Hepatic stellate cell (primary cell): ENCODE measurements at regions not wholly inside any gene's neighbourhood (a gene's known extent, or its start where the extent isn't known, plus 50 kb on each side); places are given as distances from the start of the nearest gene placed in this dataset.
"Not testable (repeated sequence)": the region's sequence is repeated elsewhere in the genome, so short reads cannot be mapped to it uniquely, and the experiment has no call there.

Experiments
- DNase-seq: peaks from one replicate; pipeline ENCODE4 v3.0.0; 2011; ENCODE audit warnings: low spot score

DNA sequence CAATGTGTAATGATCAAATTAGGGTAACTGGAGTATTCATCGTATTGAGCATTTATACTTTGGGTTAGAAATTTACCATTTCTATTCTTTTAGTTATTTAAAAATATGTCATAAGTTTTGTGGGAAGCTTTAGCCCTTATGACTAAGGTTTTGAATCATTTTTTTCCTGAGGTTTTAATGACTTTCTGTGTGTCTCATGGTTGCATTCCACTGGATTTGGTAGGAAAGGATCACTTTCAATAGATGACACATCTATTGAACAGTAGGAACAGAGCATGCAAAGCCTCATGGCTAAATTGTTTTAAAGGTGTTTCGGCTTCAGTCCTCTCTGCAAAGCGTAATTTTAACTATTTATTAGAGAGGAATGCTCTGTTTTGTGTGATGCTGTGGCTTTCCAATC lies 512.4 kb upstream of the CHD1 start:
- no peak for DNase-seq

DNA sequence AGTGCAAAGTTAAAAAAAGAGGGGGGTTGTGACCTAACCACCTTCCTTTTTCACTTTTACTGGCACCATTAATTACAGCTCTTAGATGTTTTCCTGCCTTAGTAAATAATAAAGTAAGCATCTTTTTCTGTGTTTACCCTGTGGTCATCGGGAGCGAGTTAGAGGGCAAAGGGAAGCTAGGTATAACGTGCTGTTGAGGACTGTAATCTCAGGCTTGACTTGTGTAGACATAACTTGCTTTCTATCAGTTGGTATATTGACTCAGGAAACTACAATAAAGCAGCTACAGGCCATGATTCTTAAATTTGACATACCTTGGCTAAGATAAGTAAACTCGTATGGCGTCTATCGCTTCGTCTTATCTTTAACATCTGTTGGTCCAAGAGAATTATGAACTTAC lies 509.8 kb upstream of the CHD1 start:
- no peak for DNase-seq

DNA sequence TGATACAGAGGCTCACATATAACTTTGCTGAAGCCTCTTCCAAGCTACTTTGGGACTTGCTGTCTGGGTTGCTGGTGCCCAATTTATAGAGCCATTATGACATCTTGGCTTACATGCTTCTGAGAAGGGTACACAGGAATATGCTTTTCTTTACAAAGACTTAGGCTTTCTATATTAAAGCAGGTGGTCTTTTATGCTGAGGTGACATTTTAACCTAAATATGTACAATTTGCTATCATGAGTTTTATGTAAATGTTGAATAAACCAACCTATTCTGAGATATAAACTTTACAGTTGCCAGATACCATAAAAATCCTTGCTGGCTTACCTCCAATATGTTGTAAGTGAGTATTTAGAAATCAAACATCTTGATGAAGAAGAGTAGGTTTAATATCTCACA lies 509.2 kb upstream of the CHD1 start:
- no peak for DNase-seq

DNA sequence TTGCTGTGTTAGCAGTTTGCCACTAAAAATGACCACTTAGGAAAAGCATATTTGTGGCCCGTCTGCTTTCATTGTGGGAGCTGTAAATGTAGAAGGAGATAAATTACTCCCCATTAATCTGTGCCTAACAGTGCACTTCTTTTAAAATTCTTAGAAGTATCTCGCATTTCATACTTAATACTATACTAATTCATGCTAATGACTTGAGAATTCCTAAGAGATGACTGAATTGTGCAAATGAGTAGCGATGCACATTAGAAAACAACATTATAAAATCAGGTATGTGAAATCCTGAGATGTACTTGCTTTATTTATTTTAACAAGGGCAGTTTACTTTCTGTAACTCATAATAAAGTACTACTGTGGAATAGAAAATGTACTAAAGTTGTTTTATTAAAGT lies 494.6 kb upstream of the CHD1 start:
- DNase-seq = not testable (repeated sequence)

DNA sequence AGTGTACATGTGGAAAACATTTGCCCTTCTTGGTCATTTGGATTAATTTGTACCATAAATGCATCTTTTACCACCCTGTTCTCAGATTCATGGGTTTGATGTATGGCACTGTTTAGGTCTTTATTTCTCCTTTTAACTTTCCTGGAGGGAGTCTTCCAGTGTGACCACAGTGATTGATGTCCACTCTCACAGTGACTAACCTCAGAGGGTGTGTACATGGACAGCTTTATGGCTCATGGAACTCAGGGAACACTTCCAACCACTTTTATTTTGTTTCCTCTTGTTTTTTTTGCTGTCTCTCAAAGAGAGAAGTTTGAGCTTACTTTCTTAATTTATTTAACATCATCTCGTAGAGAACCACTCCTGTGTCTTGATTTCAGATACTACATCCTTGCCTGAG lies 489.8 kb upstream of the CHD1 start:
- DNase-seq = not testable (repeated sequence)

DNA sequence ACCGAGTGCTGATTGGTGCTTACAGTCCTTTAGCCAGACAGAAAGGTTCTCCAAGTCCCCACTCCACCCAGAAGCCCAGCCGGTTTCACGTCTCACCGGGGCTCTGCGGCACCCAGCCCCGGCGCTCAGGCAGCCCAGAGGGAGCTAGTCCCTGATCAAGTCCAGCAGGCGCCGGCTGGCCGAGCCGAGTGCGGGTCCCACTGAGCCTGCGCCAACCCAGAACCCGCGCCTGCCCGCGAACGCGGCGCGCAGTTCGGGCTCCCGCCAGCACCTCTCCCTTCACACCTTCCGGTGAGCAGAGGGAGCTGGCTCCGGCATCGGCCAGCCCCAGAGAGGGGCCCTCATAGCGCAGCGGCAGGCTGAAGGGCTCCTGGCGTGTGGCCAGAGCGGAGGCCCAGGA lies 481.6 kb upstream of the CHD1 start:
- DNase-seq = not testable (repeated sequence)

DNA sequence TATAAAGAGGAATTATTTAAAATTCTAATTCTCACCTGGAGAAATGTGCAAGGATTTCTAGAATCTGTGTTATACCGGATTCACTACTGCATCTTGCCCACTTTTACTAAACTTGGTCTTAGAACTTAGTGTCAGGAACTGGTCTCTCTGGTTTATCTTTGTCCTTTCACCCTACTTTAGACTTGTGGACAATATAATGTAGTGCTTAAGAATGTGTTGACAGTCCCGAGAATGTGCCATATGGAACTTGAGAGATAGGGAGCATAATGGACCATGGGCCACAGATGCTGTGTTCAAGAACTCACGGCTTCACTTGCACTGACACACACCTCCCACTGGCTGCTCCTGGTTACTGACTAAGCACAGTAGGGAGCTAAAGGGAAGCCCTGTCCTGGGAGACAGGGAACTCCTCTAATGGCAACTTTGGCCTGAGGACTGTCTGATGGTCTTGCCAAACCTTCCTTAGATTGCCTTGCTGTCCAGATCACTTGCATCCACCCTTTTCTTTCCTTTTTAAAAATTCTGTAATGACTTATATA lies 476.0 kb upstream of the CHD1 start:
- not testable (repeated sequence) for DNase-seq

DNA sequence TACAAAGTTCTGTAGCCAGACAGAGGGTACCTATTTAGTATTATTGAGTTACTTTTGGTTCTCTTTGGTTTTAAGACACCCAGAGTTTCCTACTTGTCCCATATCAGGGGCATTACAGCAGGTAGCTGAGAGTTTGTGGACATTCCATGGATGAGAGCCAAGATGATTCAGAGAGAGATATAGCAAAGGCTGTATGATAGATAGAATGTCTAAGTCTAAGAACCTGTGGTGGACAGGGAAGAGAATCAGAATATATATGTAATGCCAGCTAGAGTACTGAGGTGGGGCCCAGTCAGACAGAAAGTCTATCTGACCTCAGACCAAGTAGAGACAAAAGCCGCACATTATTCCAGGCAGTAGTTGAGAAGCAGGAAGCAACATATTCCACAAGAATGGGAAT lies 471.8 kb upstream of the CHD1 start:
- not testable (repeated sequence) for DNase-seq

DNA sequence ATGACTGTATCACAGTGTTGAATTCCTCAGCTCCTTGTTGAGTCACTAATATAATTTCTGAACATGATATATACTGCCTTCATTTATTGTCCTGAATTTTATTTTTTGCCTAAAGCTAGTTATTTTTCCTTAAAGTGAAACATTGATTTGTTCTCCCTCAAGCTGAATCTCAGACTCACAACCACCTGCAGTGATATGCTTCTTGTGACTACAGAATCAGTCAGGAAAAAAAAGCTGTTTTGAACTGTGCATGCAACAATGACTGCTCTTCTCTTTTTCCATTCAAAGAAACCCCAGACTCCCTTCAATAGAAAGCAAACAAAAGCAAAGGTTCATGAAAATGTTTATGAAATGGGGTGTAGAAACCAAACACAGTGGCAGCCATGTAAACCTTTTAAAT lies 470.2 kb upstream of the CHD1 start:
- DNase-seq = no peak

DNA sequence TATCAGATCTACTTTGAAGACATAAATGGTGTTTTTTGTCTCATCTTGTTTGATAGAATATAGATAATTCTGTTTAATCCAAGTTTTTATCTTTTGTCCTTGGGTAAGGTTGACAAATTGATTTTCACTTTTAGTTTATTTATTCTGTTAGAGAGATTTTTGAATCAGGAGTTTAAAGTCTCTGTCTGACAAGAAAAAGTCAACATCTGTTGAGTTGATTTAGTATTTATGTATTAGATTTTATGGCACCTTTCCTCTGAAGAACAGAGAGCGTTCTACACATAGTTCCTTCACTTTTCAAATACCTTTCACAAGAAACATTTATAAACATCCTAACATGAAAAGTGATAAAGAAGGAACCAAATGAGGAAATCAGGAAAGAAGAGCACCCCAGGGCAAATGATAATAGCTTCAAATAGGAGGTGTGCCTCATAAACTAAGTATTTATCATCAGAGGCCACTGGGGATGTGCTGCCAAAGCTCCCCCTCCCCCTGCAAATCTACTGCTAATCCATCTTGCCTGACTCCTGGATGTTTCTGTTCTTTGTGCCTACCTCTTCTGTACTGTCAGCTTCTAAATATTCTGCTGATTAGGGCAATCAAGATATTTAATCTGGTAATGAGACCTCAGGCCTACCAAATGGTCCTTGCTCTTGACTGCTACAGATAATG lies 457.7 kb upstream of the CHD1 start:
- DNase-seq = no peak

DNA sequence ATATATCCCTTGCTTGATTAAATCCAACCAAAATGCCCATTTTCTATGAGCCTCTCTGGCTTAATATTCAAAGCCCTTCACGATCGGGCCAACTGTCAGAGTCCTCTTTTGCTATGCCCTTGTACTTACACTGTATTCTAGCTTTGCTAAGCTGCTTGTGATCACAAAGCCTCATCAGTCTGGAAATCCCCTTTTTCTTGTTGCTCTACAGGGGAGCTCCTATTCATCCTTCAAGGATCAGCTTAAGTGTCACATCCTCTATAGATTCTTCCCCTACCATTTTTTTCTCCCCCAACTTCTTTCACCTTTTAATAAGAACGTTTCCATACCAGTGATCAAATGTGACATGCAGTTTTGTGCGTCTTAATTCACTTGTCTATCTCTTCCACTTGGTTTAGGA lies 450.4 kb upstream of the CHD1 start:
- no peak for DNase-seq

DNA sequence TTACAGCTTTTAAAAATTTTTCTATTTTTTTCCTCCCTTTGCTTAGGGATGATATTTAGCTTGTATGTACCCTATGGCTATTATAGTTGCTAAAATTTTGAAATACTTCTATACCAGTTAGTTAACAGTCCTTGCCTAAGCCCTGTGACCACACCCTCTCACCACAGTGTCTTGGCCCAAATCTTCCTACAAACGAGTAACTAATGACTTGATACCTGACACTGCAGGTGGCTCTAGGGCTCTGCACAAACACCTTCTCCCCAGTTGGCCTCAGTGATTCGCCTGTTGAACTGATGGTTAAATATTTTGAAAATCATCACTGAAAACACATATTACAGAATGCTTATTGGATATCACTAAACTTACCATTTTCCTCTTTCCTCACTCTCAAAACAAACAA lies 449.6 kb upstream of the CHD1 start:
- DNase-seq = no peak

DNA sequence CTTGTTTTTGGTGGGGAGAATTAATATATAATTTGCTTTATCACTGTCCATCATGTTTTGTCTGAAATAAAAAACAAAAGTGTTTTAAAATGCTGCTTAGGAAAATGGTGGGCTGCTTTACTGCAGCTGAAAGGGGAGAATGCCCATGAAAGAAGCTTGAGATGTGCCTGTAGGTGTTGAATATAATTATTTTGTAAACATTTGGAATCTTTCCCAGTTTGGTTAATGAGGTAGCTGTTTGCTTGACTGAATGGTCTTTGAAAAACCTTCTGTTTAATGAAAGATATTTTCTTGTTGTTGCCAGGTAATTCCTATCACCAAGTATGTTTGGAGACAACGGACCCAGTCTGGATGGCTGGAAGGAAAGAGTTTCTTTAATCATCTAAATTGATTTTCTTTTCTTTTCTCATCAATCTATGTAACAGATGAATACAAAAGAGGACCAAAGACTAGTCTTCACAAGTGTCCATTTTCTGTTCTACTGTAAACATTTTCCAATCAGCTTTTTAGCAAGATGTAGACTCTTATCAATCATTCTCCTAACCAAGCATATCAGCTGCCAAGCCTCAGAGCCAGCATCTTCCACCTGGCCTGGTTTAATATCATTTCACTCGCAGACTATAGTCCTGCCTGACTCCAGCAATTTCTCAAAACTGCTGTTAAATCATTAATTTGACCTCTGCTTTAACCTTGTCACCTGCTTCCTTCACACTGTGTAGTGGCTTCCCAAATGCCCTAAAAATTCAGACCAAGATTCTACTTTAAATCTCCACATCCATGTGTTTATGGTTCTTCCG lies 441.2 kb upstream of the CHD1 start:
- no peak for DNase-seq

DNA sequence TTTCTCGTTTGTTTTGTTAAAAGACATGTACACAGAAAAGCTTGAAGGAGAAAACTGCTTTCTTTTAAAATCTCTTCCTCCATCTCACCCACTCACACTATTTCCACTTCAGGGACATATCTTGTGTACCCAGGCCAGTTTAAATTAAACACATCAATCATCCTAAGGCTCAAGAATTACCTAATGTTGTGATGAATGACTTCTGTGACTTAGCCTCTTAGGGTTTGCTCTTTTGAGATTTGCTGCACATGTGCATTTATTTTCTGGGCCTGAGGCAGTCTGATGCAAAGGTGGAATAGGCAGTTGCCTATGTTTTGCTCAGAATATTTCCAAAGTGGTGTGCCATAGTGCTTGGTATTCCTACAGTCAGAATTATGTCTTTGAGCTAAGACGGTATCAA lies 439.9 kb upstream of the CHD1 start:
- no peak for DNase-seq

DNA sequence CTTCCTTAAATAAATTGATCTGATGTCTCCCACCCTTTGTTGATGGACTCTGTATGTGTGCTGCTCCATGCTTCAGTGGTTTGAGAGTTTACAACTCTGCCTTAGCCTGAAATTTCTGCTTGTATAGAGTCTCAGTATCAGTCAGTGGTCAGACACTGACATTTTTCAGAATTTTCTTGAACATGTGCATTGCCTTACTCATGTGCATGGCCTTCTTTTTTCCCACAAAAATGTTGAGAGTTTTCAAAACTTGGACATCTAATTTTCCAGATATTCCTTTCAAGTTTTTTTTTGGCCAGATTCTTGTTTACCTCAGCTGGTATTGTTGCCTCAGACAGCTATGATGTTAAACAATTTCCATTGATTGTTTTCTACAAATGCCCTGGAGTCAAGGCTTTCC lies 427.1 kb upstream of the CHD1 start:
- no peak for DNase-seq

DNA sequence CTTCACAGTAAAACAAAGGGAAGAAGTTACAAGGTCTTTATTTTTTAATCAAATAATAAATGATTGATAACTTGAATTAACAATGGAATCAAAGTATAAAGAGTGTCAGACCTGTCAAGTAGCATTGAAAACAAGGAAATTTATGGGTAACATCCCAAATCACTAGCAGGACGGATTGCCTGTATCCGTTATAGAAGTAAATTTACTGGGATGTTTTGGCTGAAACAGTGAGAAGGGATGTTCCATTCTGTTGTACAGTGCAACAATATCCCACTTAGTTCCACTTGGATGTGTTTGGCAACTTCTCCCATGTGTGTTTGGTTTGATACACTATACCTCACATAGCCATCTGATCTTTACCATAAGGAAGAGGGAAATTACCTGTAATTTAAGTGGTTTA lies 421.0 kb upstream of the CHD1 start:
- DNase-seq = no peak

DNA sequence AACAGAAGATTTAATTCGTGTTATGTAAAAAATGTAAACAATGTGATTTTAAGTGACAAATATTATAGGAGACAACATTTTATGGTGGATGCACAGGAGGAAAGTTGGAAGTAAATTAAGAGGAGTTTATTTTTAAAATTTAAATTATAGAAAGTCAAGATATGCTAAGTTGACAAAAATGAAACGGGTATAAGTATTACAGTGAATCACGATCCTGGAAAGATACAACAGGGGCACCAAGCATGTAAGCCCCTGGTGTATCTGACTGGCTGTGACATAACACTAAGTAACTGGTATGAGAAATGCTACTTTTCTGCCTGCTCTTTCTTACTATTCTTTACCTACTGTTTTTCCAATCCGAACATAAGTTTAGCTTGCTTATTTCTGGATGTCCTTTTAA lies 419.8 kb upstream of the CHD1 start:
- DNase-seq = no peak

DNA sequence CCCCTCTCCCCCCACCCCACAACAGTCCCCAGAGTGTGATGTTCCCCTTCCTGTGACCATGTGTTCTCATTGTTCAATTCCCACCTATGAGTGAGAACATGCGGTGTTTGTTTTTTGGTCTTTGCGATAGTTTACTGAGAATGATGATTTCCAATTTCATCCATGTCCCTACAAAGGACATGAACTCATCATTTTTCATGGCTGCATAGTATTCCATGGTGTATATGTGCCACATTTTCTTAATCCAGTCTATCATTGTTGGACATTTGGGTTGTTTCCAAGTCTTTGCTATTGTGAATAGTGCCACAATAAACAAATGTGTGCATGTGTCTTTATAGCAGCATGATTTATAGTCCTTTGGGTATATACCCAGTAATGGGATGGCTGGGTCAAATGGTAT lies 411.0 kb upstream of the CHD1 start:
- not testable (repeated sequence) for DNase-seq

DNA sequence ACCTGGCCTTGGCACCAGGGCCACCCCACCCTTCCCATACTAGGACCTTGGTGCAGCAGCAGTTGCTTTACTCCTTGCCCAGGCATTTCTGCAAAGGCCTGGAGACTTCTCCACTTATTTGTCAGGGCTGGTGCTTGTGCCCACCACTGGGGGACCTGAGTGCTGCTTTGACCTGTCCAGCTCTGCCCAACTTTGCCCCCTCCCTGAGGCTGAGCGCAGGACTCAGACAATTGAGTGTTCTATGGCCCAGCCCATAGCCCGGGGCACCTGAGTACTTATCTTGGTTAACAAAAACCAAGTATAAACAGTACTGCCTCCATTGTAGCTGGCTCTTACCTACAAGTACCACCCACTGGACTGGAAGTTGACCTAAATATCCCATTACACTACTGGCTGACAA lies 406.1 kb upstream of the CHD1 start:
- no peak for DNase-seq

DNA sequence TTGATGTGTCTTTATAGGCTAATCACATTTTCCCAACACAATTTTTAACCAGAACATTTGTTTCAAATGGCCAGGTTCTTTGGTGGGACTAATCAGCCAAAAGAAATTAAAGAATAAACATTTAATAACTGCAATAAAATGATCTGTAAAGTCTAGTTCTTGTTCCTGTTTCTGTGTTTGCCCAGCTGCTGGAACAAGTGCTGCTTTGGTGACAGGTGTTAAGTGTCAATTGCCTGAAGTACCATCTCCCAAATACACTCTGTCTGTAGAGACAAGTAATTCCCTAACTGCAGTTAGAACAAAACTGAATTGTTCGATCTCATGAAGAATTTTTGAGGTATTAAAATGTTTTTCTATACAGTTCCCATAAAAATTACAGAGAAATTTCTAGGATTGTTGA lies 402.3 kb upstream of the CHD1 start:
- no peak for DNase-seq

DNA sequence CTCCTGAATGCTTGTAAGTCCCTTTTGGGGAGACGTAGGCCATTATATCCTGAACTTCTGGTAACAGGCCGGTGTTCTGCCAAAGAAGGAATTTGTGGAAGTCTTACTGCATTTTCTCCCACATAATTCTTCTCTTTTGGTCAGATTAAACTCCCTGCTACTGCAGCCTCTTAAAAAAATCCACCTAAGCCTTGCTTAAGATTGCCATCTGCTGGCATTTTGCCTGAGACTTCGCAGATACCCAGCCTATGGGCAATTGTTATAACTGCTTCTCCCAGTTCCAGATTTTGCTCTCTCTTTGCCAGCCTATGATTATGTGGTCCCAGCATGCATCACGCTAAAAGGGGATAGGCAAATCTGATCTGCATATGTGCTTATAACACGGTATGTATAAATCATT lies 391.6 kb upstream of the CHD1 start:
- no peak for DNase-seq

DNA sequence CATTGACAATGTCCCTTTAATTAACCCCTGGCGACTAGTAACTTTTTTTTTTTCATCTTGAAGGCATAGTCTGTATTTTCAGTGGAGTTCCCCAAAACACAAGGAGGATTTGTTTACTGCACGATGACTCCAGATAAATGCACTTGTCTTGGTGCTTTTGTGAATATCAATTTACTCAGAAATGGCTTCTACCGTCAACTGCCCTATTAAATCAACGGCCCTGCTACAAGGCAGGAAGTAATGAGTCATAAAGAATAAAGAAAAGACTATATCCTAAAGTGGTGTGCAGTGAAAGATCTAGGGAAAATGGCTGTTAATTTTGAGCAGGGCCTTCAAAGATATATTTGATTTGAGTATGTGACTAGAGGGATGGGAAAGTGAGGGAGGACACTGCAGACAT lies 388.3 kb upstream of the CHD1 start:
- DNase-seq = no peak

DNA sequence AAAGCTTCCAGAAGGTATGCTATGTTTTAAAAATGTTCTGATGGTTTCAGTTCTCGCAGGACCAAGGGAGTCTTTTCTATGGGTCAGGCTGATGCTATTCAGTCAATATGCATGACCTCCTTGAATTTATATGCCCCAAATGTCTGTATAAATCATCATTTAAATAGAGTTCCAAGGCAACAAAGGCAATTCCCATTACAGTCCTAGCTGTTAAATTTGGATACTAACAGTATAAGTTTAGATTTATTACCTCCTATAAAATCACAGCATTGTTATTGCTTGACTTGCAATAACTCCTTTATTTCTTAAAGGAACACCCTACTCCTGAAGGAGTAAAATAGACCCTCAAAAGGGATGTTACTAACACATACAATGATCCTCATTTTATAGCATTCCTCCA lies 387.7 kb upstream of the CHD1 start:
- DNase-seq = no peak
